ENCODE measurements at regions not wholly inside any gene's neighbourhood (a gene's known extent, or its start where the extent isn't known, plus 50 kb on each side); places are given as distances from the start of the nearest gene placed in this dataset.

- Histone ChIP-seq H3K4me3 (ENCODE audit: low read depth in 1 of 2, low read length in 2 of 2) (peak overlapping the region; percentile 63 to 69), H3K27ac (ENCODE audit: low read depth, low read length) (peak overlapping the region; percentile 48), H3K9ac (ENCODE audit: low read depth in 1 of 2, low read length in 2 of 2) (peak overlapping the region; percentile 51 to 52), H3K27me3 (ENCODE audit: control insufficient read depth in 1 of 2, insufficient read depth in 2 of 2, low read length in 2 of 2) (no peaks in the 10 kb centered on the region), H3K4me1 (ENCODE audit: control insufficient read depth in 1 of 2, insufficient read depth in 2 of 2, low read length in 2 of 2) (peaks cover 12 to 13% of the 10 kb centered on the region in 2 donors), H3K9me3 (ENCODE audit: control insufficient read depth in 1 of 2, low read length in 2 of 2) (no peaks in the 10 kb centered on the region), H3K36me3 (ENCODE audit: control insufficient read depth in 1 of 2, insufficient read depth in 2 of 2, low read length in 2 of 2) (no peaks in the 10 kb centered on the region)
Measured at GRCh38 chr13:97142452-97142851, 79.7 kb upstream of the MBNL2 start.

GRCh38 chr13:97145057-97145456 is 77.1 kb upstream of the MBNL2 start:
- no peaks in the 10 kb centered on the region for H3K27me3 ChIP-seq (ENCODE audit: control insufficient read depth in 1 of 2, insufficient read depth in 2 of 2, low read length in 2 of 2)
- H3K4me3 ChIP-seq (ENCODE audit: low read depth in 1 of 2, low read length in 2 of 2), result no peak overlapping the region
- no peak overlapping the region for H3K9ac ChIP-seq (ENCODE audit: low read depth in 1 of 2, low read length in 2 of 2)
- H3K9me3 ChIP-seq (ENCODE audit: control insufficient read depth in 1 of 2, low read length in 2 of 2), result no peaks in the 10 kb centered on the region
- H3K4me1 ChIP-seq (ENCODE audit: control insufficient read depth in 1 of 2, insufficient read depth in 2 of 2, low read length in 2 of 2), result peaks cover 12 to 13% of the 10 kb centered on the region in 2 donors
- H3K27ac ChIP-seq (ENCODE audit: low read depth, low read length), result no peak overlapping the region
- no peaks in the 10 kb centered on the region for H3K36me3 ChIP-seq (ENCODE audit: control insufficient read depth in 1 of 2, insufficient read depth in 2 of 2, low read length in 2 of 2)

- Histone ChIP-seq H3K27ac (ENCODE audit: low read depth, low read length) (no peak overlapping the region), H3K4me3 (ENCODE audit: low read depth in 1 of 2, low read length in 2 of 2) (no peak overlapping the region), H3K4me1 (ENCODE audit: control insufficient read depth in 1 of 2, insufficient read depth in 2 of 2, low read length in 2 of 2) (no peaks in the 10 kb centered on the region), H3K9me3 (ENCODE audit: control insufficient read depth in 1 of 2, low read length in 2 of 2) (no peaks in the 10 kb centered on the region), H3K27me3 (ENCODE audit: control insufficient read depth in 1 of 2, insufficient read depth in 2 of 2, low read length in 2 of 2) (no peaks in the 10 kb centered on the region), H3K9ac (ENCODE audit: low read depth in 1 of 2, low read length in 2 of 2) (no peak overlapping the region), H3K36me3 (ENCODE audit: control insufficient read depth in 1 of 2, insufficient read depth in 2 of 2, low read length in 2 of 2) (no peaks in the 10 kb centered on the region)
Measured at GRCh38 chr13:97148894-97149293, 73.2 kb upstream of the MBNL2 start.

- H3K4me1 ChIP-seq (ENCODE audit: control insufficient read depth in 1 of 2, insufficient read depth in 2 of 2, low read length in 2 of 2), result no peaks in the 10 kb centered on the region
- H3K27ac ChIP-seq (ENCODE audit: low read depth, low read length), result no peak overlapping the region
- H3K9me3 ChIP-seq (ENCODE audit: control insufficient read depth in 1 of 2, low read length in 2 of 2), result no peaks in the 10 kb centered on the region
- H3K36me3 ChIP-seq (ENCODE audit: control insufficient read depth in 1 of 2, insufficient read depth in 2 of 2, low read length in 2 of 2), result no peaks in the 10 kb centered on the region
- no peak overlapping the region for H3K9ac ChIP-seq (ENCODE audit: low read depth in 1 of 2, low read length in 2 of 2)
- H3K27me3 ChIP-seq (ENCODE audit: control insufficient read depth in 1 of 2, insufficient read depth in 2 of 2, low read length in 2 of 2), result no peaks in the 10 kb centered on the region
- H3K4me3 ChIP-seq (ENCODE audit: low read depth in 1 of 2, low read length in 2 of 2), result no peak overlapping the region
Measured at GRCh38 chr13:97160421-97160820, 61.7 kb upstream of the MBNL2 start.

GRCh38 chr13:97161582-97162231 is 60.4 kb upstream of the MBNL2 start:
- Histone ChIP-seq H3K27ac (ENCODE audit: low read depth, low read length) (no peak overlapping the region), H3K36me3 (ENCODE audit: control insufficient read depth in 1 of 2, insufficient read depth in 2 of 2, low read length in 2 of 2) (no peaks in the 10 kb centered on the region)

GRCh38 chr13:97165502-97166425 is 56.4 kb upstream of the MBNL2 start:
- Histone ChIP-seq H3K36me3 (ENCODE audit: control insufficient read depth in 1 of 2, insufficient read depth in 2 of 2, low read length in 2 of 2) (no peaks in the 10 kb centered on the region), H3K9ac (ENCODE audit: low read depth in 1 of 2, low read length in 2 of 2) (no peak overlapping the region), H3K27ac (ENCODE audit: low read depth, low read length) (no peak overlapping the region), H3K4me3 (ENCODE audit: low read depth in 1 of 2, low read length in 2 of 2) (no peak overlapping the region), H3K4me1 (ENCODE audit: control insufficient read depth in 1 of 2, insufficient read depth in 2 of 2, low read length in 2 of 2) (peaks cover 0 to 5% of the 10 kb centered on the region in 2 donors), H3K9me3 (ENCODE audit: control insufficient read depth in 1 of 2, low read length in 2 of 2) (no peaks in the 10 kb centered on the region), H3K27me3 (ENCODE audit: control insufficient read depth in 1 of 2, insufficient read depth in 2 of 2, low read length in 2 of 2) (no peaks in the 10 kb centered on the region)

More at GRCh38 chr13:97161582-97162231, 60.4 kb upstream of the MBNL2 start:
- Histone ChIP-seq H3K9ac (ENCODE audit: low read depth in 1 of 2, low read length in 2 of 2) (no peak overlapping the region), H3K4me3 (ENCODE audit: low read depth in 1 of 2, low read length in 2 of 2) (no peak overlapping the region), H3K27me3 (ENCODE audit: control insufficient read depth in 1 of 2, insufficient read depth in 2 of 2, low read length in 2 of 2) (no peaks in the 10 kb centered on the region), H3K9me3 (ENCODE audit: control insufficient read depth in 1 of 2, low read length in 2 of 2) (no peaks in the 10 kb centered on the region), H3K4me1 (ENCODE audit: control insufficient read depth in 1 of 2, insufficient read depth in 2 of 2, low read length in 2 of 2) (peaks cover 0 to 5% of the 10 kb centered on the region in 2 donors)

GRCh38 chr13:97171136-97171535 is 51.0 kb upstream of the MBNL2 start:
- H3K4me3 ChIP-seq (ENCODE audit: low read depth in 1 of 2, low read length in 2 of 2), result no peak overlapping the region
- H3K9me3 ChIP-seq (ENCODE audit: control insufficient read depth in 1 of 2, low read length in 2 of 2), result no peaks in the 10 kb centered on the region
- no peaks in the 10 kb centered on the region for H3K36me3 ChIP-seq (ENCODE audit: control insufficient read depth in 1 of 2, insufficient read depth in 2 of 2, low read length in 2 of 2)
- H3K4me1 ChIP-seq (ENCODE audit: control insufficient read depth in 1 of 2, insufficient read depth in 2 of 2, low read length in 2 of 2), result peaks cover 0 to 2% of the 10 kb centered on the region in 2 donors
- no peak overlapping the region for H3K27ac ChIP-seq (ENCODE audit: low read depth, low read length)
- H3K9ac ChIP-seq (ENCODE audit: low read depth in 1 of 2, low read length in 2 of 2), result no peak overlapping the region
- no peaks in the 10 kb centered on the region for H3K27me3 ChIP-seq (ENCODE audit: control insufficient read depth in 1 of 2, insufficient read depth in 2 of 2, low read length in 2 of 2)
